HG03280 (cell line): ENCODE measurements at regions not wholly inside any gene's neighbourhood (a gene's known extent, or its start where the extent isn't known, plus 50 kb on each side); places are given as distances from the start of the nearest gene placed in this dataset.

Source experiments
- ATAC-seq: cut with Tn5 transposase; IDR thresholded peaks from one replicate; pipeline ENCODE4 v1.9.1; 2021; ENCODE audit warnings: mild to moderate bottlenecking, moderate library complexity; ENCODE audit not compliant: unreplicated experiment

DNA sequence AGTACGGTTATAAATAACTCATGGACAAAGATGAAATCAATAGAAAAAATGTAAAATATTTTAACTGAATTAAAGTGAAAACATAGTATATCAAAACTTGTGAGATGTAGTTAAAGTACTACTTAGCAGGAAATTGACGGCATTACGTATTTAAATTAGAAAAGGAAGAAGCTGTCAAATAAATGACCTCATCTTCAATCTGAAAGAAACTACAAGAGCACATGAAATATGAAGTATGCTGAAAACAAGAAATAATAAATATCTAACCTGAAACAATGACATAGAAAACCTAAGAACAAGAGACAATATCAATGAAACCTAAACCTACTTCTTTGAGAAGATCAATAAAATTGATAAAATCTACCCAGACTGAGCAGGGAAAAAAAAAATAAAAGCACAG, 122.2 kb upstream of the PDE4B start:
- no peak for ATAC-seq

DNA sequence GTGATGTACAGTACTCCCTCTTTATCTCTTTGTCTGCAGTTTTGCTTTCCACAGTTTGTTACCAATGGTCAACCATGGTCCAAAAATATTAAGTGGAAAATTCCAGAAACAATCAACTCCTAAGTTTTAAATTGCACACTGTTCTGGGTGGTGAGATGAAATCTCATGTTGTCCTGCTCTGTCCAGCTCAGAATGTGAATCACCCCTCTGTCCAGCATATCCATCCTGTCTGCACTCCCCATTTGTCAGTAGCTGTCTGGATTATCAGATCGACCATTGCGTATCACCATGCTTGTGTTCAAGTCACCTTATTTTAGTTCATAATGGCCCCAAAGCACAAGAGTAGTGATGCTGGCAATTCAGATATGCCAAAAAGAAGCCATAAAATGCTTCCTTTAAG, 118.2 kb upstream of the PDE4B start:
- no peak for ATAC-seq

DNA sequence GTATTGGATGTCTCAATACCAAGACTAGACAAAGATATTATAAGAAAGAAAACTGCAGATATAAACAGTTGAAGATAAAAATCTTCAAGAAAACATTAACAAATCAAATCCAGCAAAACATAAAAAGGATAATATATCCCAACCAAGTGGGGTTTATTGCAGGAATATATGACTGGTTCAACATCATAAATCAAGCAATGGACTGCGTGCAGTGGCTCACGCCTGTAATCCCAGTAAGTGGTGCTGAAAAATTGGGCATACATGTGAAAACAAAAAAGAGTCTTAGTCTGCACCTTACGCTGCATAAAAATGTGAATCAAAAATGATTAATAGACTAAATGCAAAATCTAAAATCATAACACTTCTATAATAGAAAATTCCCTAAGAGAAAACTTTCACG, 112.9 kb upstream of the PDE4B start:
- ATAC-seq, result no peak

DNA sequence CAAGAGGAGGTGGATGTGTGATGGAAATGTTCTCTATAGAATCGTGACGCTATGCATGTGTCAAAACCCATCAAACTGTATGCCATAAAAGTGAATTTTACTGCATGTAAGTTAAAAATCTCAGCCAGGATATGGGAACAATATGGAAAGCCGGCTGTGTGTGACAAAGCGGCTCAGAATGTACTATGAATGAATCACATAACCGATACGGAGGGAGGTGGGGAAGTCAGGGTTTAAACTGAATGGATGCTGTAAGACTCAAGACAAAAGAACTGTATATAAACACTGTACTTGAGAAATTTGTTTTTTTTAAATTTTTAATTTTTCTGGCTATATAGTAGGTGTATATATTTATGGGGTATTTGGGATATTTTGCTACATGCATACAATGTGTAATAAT, 111.6 kb upstream of the PDE4B start:
- no peak for ATAC-seq

DNA sequence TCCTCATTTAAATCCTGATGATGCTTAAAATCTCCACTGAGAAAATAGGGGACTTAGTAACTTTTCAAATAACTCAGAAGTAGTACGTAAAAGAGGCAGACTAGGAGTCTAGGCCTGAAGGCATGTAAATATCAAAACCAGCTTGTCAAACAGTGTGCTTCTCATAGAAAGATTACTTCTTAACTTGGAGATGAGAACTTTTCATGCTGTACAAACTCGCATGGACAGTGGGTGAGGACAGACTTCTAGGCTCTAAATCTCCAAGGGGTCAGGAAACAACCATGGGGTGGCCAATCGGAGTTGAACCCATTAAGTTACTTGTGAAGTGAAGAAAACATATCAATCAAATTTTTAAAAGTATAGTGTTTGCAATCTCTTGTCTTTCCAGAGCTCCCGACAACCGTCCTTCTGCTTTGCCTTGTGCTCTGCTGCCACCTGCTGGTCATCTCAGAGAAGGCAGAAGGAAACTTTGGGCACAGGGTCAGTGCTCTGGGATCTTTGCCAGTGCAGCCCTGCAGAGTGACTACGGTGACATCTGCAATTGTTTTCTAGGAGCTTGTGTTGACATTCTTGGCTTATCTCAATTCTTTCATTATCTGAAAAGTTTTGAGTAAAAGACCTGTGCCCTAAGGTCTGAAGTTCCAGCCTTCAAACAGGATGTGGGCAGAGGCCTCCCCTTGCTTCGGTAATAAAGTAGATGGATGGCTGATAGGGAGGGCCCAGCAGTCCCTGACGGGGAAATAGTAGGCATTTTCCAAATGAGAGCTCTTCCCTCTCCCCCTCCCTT, 105.1 kb upstream of the PDE4B start:
- ATAC-seq, result peak; percentile 95

DNA sequence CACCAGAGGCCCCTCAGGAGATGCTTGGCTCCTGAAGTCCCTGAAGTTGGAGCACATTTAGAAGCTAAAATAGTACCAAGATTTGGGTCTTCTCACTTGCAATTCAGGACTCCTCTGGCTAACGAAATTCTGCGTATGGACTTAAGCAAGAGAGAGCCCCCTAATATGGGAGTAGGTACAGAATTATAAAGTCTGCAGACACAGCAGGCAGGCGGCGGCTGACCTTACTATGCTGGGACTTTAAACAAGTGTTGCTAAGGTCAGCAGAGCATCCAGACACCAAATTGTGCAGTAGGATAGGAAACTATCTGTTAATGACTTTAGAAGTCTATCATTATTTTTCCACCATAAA, 104.5 kb upstream of the PDE4B start:
- ATAC-seq, result no peak

DNA sequence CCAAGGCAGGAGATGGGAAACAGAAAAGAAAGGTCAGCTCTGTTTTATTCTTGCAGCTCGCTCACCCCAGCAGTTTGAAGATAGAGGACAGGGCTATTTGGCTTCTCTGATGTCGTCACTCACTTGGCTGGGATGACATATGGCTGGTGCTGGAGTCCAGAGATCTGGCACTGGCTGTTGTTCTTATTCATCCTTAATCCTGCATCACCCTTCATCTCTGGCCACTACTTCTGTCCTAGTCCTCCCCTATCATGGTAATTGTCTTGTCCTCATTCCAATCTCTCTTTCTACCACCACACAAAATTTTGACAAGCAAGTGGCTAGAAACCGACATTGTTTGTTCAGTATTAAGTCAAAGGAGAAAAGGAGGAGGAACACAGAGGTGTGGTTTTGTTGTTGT, 103.8 kb upstream of the PDE4B start:
- ATAC-seq, result no peak

DNA sequence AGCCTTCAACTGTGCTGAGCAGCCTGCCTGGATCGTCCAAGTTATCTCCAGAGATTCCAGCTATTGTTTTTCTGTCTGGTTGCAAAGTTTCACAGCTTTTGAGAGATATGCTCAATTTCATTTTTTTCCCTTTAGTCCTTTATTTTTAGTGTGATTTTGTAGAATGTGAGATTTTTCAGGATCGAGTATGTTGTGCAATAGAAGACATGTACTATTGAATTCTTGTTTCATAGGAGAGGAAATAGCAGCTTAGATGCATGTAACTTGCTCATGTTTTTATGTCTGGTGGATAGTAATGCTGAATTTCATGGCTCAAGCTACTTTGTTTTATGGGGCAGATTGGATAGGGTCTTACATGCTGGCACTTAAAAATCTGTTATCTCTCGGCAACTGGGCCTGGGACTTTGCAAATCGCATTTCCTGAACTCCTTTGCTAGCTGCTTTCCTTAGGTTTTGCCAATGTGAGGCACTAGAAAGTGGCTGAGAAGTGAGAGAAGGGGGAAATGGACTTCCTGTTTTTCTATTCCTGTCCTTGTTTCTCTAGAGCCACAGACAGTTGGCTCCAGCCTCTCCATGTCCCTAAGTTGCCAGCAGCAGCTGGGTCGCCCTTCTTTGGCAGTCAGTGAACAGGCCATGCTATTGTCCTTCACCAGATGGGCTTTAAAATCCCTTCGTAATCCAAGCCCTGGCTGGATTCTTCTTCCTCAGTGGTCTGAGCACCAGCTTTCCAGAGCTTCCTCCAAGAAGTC, 101.4 kb upstream of the PDE4B start:
- ATAC-seq, result no peak

DNA sequence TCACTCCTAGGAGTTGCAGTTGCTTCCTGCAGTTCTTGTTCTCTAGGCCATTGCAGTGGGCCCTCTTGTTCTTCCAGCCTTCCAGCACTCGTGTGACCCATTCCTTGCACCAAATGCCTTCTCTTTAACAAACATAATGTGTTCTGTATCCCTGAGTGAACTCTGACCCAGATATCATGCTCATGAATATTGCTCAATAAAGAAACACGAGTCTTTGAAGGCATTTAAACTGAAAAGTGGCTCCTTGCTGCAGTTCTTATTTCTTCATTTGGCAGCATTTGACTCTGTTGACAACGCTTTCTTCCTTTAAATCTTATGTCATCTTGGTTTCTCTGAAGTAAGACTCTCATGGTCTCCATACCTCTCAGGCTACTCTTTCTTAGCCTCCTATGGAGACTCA, 100.7 kb upstream of the PDE4B start:
- ATAC-seq, result no peak

DNA sequence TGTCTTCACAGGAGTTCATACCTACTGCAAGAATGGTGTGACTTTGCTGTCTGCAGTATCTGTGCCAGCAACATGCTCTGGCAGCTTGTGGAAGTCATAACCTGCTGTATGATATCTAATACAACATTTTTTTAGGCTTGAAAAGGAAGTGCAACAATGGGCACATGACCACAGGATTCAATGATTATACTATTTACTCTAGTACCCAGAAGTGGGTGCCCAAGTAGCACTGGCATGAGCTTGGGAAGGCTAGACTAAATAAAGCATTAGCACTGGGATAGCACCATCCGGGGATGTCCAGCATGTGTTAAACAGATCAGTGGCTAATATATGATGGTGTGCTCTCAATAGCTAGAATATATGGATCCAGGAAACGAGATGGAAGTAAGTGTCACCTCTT, 98.6 kb upstream of the PDE4B start:
- ATAC-seq, result no peak

DNA sequence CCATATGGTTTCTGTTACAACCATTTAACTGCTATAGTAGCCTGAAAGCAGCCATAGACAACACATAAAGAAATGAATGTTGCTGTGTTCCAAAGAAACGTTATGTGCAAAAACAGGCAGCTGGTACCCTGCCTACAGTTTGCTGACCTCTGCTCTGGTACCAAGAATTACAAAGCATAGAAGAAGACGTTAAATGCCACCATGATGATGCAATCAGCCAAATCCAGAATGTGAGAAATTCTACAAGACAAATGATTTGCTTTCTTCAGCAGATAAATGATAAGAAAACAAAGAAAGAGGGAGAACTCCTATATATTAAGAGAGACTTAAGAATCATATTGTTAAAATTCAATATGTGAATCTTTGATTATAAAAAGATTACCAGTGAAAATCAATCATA, 97.8 kb upstream of the PDE4B start:
- ATAC-seq, result no peak

DNA sequence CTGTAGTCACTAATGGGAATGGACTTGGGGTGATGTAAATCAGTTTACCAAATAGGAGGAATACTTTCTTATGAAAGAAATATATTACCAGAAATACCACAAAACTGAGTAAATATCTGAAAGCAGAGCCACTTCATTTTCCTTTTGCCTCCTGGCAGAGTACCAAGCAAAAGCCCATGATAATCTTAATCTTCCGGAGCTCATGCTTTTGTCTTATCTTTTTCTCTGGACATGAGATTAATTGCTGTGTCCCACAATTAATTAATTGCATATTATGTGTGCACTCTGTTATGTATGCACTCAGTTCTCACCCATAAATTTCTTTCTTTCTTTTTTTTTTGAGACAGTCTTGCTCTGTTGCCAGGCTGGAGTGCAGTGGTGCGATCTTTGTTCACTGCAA, 94.1 kb upstream of the PDE4B start:
- ATAC-seq, result no peak

DNA sequence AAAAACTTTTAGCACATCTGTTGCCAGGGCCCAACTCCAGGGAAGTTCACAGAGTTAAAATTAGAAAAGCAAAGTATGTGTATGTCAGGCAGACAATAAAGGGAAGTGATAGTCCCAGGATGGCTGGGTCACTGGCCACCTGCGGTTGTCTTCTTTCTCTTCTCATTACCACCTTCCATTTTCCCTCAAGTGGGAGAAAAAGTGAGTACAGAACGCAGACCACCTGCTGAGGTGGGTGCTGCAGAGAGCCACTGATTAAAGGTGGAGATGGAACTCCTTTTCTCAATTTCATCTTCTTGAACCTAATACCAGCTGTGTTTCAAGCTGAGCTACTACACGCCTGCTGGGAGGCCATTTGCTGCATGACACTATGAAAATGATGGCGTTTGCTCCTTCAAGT, 88.8 kb upstream of the PDE4B start:
- peak; percentile 45 for ATAC-seq

DNA sequence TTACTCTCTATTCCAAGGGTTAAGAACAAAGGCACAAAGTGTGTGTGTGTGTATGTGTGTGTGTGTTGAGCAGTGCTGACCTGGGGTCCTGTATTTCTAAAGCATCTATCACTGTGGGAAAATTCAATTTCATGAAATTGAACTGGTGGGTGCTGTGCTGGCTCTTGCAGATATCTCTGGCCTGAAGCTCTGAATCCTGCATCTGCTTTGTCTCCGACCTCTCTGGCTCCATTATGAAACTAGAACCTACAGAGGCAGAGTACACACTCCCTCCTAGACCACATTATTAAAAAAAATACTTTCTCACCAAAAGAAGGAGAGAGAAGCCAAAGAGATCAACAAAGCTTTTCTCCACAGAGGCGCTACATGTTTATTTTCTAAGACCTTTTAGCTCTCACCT, 88.4 kb upstream of the PDE4B start:
- ATAC-seq, result no peak

DNA sequence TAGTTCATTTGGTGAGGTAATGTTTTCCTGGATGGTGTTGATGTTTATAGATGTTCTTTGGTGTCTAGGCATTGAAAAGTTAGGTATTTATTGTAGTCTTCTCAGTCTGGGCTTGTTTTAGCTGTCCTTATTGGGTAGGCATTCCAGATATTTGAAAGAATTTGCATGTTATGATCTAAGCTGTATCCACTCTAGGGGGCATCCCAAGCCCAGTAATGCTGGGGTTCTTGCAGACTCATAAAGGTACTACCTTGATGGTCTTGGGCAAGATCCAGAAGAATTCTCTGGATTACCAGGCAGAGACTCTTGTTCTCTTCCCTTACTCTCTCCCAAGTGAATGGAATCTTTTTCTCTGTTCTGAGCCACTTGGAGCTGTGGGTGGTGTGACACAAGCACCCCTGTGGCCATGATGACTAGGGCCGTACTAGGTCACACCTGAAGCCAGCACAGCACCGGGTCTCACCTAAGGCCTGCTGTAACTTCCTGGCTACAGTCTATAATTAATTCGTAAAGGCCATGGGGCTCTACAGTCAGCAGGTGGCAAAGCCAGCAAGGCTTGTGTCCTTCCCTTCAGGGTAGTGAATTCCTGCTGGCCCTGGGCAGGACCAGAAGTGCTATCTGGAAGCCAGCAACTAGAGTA, 74.8 kb upstream of the PDE4B start:
- no peak for ATAC-seq

DNA sequence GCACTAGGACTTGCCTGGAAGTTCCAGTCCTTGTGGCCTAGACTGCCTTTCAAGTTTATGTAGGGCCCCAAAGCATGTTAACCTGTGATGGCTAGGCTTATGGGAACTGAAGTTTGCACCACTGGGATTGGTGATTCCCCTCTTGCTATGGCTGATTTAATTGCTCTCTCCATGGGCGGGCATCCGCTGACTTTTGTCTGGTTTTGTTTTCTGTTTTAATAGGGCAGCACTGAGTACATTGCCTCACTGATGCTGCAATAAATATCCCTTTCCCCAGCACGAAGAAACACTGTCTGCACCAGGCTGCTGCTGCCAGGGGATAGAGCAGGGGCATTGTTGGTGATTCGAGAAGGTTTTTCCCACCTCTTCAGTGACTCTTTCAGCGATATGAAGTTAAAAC, 73.3 kb upstream of the PDE4B start:
- no peak for ATAC-seq

DNA sequence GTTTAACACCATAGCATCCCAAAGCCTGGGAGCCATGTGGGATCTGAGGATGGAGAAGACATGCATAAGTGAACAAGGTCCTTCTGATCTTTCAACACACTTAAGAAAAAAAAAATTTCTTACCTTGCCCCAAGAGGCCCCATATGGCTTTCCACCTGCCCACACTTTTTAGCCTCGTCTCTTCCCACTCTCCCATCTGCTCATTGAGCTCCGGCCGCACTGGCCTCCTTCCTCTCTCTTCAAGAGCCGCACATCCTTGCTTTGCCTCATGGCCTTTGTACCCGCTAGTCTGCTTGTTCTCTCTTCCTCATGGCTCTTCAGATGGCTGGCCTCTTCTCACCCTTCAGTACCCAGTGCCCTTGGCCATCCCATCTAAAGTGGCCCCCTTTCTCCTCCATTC, 70.2 kb upstream of the PDE4B start:
- ATAC-seq, result no peak

DNA sequence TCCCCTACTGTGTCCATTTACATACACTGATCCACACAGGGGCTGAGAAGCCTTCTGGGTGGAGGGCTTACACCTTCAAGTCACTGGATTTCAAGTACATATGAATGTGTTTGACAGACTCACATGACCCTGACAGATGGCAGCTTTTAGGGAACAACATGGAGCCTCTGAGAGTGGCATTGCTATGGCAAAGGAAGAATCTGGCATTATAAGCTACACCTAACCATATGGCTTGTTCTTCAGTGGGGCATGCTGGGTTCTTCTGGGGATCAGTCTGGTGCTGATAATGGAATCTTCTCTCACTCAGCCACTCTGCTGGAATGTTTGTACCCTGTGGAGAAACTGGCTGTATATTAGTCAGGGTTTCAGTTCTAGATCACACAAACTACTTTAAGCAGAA, 68.5 kb upstream of the PDE4B start:
- ATAC-seq, result no peak

DNA sequence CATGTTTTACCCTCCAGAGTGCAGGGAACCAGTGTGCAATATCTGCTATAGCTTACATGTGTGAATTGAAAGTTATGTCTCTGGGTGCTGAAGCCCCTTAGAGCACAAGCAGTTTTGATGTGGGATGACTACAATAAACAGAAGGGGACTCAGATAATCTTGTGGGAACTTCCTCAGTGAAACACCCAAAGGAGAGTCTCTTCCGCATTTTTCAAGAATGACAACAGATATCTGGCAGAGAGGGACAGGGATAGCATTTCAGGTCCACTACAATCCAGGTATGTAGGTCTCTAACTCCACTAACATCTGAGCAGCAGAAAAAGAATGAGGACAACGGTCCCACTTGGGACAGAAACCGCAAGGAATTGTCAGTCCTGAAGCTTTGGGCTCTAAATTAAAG, 67.6 kb upstream of the PDE4B start:
- no peak for ATAC-seq

DNA sequence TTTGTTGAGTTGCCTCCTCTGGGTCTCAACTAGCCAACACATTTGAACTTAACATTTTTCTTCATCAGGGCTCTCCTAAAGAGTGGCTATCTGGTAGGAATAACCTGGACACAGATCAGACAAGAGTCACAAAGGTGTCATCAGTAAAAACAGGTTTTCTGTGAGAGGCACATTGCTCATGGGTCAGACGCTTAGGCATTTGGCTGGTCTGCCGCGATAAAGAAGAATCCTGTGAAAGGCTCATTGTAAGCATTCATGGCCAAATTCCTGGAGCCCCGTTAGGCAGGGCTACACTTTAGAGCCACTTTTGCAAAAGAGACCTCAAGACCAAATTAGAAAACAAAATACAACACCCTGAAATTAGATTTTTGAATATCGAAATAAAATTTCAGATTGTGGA, 64.2 kb upstream of the PDE4B start:
- ATAC-seq, result no peak

DNA sequence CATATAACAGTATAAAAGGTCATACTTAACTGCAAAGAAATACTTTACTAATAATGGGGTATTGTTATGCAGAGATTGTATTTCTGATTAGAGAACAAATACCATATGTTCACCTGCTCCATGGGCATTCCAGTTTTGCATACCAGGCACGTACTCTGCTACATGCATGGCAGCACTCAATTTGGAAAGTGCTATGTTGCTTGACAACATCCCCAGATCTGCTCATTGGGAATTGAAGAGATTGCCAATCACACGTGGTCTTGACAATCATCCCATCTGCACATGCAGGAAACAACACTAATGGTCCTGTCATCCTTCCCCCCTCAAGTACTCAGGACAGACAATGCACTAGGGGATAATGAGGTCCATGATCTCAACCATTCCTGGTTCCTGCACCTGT, 63.4 kb upstream of the PDE4B start:
- ATAC-seq, result no peak

DNA sequence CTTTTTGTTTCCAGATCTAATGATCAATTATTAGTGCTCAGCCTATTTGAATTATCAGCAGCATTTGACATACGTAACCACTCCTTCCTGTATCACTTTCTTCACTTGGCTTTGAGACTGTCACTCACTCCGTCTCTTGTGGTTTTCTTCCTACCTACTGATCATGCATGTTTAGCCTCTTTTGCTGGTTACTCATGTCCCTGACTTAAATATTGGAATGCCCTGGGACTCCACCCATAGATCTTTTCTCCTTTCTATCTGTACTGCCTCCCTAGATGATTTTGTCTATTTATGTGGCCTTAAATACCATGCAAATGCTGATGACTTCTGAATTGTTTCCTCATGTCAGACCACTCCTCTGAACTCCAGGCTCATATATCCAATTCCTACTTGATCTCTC, 57.7 kb upstream of the PDE4B start:
- no peak for ATAC-seq
